HG03280 (cell line): ENCODE measurements at regions not wholly inside any gene's neighbourhood (a gene's known extent, or its start where the extent isn't known, plus 50 kb on each side); places are given as distances from the start of the nearest gene placed in this dataset.

Experiments
- ATAC-seq: cut with Tn5 transposase; IDR thresholded peaks from one replicate; pipeline ENCODE4 v1.9.1; 2021; ENCODE audit warnings: mild to moderate bottlenecking, moderate library complexity; ENCODE audit not compliant: unreplicated experiment

- ATAC-seq, result no peak
Measured at GRCh38 chr3:31364711-31365110, 168.0 kb upstream of the STT3B start.

GRCh38 chr3:31367518-31367917 lies 165.2 kb upstream of the STT3B start:
- no peak for ATAC-seq

- ATAC-seq, result no peak
Measured at GRCh38 chr3:31369637-31370379, 162.9 kb upstream of the STT3B start.

DNA sequence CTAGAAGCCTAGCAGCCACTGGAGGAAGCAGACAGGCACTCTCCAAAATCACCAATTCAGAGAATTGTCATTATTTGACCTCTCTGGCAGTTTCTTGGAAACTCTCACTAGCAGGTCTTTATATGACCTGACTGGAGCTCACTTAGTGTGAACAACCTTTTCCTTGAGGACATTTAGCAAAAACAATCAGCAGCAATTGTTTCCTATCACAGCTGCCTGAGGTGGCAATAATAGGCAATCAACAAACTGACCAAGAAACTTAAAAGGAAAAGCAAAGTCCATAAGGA lies 162.4 kb upstream of the STT3B start:
- no peak for ATAC-seq

- no peak for ATAC-seq
Measured at GRCh38 chr3:31370681-31371080, 162.0 kb upstream of the STT3B start.

DNA sequence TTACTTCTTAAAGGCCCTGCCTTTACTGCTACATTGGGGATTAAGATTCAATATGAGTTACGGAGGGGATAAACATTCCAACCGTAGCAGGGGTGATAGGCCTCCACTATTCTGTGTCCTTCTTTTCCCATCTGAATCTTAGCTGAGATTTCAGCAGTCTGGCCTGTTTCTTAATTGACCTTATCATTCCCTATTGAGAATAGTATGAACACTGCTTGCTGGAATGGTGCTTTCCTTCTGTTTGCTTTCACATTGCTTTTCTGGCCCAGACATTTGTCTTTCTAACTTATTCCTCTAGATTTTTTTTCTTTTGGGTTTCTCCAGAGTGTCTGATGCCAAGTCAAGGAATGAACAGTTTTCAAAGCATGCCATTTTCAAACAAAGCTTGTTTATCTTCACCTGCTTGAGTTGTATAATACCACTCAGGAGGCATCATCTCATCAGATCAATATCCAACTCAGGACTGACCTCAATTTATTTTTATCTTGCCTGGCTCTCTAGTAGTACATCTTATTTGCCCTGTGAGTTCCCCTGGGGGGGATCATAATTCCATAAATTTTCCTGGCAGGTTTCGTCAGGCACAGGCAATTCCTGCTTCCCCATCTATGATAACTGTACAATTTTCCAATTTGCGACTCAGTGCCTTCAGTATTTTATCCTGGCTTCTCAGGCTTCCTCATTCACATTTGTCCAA lies 161.1 kb upstream of the STT3B start:
- no peak for ATAC-seq

GRCh38 chr3:31373681-31374080 lies 159.0 kb upstream of the STT3B start:
- ATAC-seq, result no peak

GRCh38 chr3:31377045-31377642 lies 155.6 kb upstream of the STT3B start:
- ATAC-seq, result no peak

DNA sequence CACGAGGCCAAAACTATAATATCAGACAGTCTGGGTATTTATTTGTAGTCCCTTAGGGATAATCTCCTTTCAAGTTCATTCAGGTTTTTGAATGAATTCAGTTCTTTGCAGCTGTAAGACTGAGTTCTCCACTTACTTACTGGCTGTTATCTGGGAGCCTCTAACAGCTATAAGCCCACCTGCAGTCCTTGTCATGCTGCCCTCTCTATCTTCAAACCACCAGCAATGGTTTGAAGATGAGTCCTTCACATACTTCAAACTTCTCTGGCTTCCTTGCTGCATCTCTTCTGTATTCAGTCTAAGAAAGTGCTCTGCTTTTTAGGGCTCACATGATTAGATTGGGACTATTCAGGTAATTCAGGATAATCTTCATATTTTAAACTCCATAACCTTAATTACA lies 154.5 kb upstream of the STT3B start:
- ATAC-seq, result no peak

DNA sequence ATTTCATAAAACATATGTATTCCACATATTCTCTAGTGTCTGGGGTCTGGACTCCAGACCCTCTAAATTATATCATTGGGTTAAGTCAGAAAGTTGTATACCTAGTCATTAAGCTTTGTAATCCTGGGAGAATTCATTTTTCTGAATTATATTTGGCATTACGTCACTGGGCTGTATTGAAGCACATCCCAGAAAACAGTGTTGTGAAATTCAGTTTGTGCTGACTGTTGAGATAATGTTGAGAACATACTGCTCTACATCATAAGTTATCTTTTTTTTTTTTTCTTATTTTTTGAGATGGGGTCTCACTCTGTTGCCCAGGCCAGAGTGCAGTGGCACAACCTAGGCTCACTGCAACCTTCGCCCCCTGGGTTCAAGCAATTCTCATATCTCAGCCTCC lies 153.1 kb upstream of the STT3B start:
- no peak for ATAC-seq

DNA sequence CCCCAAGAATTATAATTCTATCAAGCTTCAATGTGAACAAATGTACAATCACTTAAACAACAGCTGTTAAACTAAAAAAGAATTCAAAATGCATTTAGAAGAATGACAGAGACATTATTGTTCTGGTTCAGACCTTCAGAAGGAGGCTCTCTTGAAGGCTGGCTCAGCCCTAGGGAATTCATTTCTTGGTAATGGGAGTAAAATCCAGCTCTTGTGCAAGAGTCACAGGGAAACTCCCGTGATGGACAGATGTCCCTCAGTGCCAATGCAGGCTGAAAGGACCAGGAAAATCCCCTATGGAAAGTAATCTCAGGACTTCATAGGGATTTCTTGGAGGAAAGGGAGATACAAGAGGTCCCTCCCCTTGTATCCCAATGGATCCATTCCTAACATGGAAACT lies 149.9 kb upstream of the STT3B start:
- ATAC-seq, result no peak

- ATAC-seq, result no peak
Measured at GRCh38 chr3:31384117-31384516, 148.6 kb upstream of the STT3B start.

DNA sequence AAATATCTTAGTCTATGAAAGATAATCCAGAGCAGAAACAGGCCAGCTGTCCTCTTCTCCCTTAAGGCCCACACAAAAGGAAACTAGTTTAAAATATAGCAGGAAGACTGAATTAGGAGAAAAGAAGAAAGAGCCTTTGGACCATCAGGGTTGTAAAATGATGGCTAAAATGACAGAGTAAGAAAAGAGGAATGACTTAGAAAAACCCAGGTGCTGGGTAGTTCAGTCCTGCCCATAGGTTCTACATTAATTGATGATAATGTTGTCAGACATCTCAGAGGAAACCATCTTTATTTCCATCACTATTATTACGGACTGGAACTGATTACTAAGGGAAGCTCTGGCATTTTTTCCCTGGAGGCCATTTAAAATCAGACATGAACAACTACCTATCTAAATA lies 142.8 kb upstream of the STT3B start:
- ATAC-seq, result no peak

GRCh38 chr3:31390466-31390865 lies 142.3 kb upstream of the STT3B start:
- ATAC-seq, result no peak

- ATAC-seq, result no peak
Measured at GRCh38 chr3:31391150-31391549, 141.6 kb upstream of the STT3B start.

- ATAC-seq, result peak; percentile 62
Measured at GRCh38 chr3:31392568-31392967, 140.2 kb upstream of the STT3B start.

DNA sequence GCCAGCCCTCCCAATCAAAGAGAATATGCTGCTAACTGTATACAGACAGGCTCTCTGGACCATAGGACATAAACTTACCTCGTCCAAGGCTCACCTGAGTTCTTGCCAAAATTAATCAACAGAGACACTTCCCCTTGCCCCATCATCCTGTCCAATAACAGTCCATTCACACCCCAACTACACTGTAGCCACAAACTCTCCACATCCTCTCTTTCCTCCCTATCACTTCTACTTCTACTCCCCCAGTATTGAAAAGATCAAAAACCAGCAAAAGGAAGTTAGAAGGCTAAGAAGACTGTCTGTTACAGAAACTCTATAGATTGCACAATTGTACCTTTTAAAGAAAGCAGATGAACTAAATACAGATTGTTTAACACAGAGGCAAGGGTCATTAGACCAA lies 133.5 kb upstream of the STT3B start:
- no peak for ATAC-seq

GRCh38 chr3:31402117-31402516 lies 130.6 kb upstream of the STT3B start:
- ATAC-seq, result no peak

DNA sequence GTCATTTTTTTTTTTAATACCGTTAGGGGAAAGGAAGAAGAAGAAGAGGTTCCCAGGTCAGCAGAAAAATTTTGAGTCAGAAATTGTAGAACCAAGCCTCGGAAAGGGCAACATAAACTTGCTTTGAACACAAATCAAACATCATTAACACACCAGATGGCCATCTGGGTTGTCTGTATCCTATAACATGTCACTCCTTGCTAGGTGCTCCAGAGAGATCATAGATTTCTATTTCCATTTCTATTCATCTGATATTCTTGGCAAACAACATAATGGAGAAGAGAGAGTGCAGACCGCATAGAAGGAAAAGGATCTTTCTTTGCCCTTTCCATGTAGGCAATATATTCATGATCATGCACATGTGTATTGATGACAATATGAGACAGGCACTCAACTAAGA lies 129.5 kb upstream of the STT3B start:
- no peak for ATAC-seq

- ATAC-seq, result no peak
Measured at GRCh38 chr3:31404871-31405270, 127.9 kb upstream of the STT3B start.

- no peak for ATAC-seq
Measured at GRCh38 chr3:31405515-31405914, 127.2 kb upstream of the STT3B start.

DNA sequence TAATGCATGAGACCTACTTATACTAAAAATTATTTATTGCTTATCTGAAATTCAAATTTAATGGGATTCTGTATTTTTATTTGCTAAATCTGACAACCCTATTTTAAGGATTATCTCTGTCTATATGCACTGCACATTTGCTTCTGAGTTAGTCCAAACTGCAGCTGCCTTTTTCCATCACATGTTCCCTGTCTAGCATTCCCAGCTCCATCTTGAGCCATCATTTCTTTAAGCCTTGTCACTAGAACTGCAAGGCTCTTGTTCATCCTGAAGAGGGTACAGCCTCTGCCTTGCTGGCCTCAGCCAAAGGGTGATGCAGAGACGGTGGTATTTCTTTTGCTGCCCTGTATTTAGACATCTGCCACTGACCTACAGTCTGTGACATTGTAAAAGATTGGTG lies 125.8 kb upstream of the STT3B start:
- no peak for ATAC-seq

- ATAC-seq, result no peak
Measured at GRCh38 chr3:31407665-31408064, 125.1 kb upstream of the STT3B start.
